WTC11 (cell line): ENCODE measurements at regions not wholly inside any gene's neighbourhood (a gene's known extent, or its start where the extent isn't known, plus 50 kb on each side); places are given as distances from the start of the nearest gene placed in this dataset.

Experiments
- ATAC-seq: fragments of 200-7000 bp; cut with Tn5 transposase; 2 replicates; pipeline ENCODE4 v1.10.0; 2021; ENCODE audit warnings: mild to moderate bottlenecking, moderate library complexity
- CTCF ChIA-PET: fragments of 300-600 bp; sonication (Branson Sonifier 250); formaldehyde crosslinking; loops from one replicate; lab custom pipeline; 2021; ENCODE audit warnings: antibody characterized with exemption; lab: Charles Lee
- POLR2A ChIA-PET: fragments of 350-600 bp; sonication (Branson Sonifier 250); formaldehyde crosslinking; loops from one replicate; lab custom pipeline; 2021; ENCODE audit warnings: antibody characterized with exemption; lab: Charles Lee
- DNase-seq: peaks from one replicate; pipeline ENCODE4 v3.0.0; 2021; ENCODE audit warnings: low spot score
- H3K27ac Mint-ChIP-seq: 2 replicates; pipeline ENCODE4 v1.8.0; 2021; ENCODE audit warnings: mixed read lengths
- H3K27me3 Mint-ChIP-seq: 2 replicates; pipeline ENCODE4 v1.8.0; 2021; ENCODE audit warnings: low read depth, mild to moderate bottlenecking, moderate library complexity, mixed read lengths
- H3K36me3 Mint-ChIP-seq: 2 replicates; pipeline ENCODE4 v1.8.0; 2021; ENCODE audit warnings: mixed read lengths
- H3K4me1 Mint-ChIP-seq: 2 replicates; pipeline ENCODE4 v1.8.0; 2022; ENCODE audit warnings: mixed read lengths
- H3K4me3 Mint-ChIP-seq: 2 replicates; pipeline ENCODE4 v1.8.0; 2021; ENCODE audit warnings: mild to moderate bottlenecking, moderate library complexity, mixed read lengths
- H3K9me3 Mint-ChIP-seq: 2 replicates; pipeline ENCODE4 v1.8.0; 2021; ENCODE audit warnings: mixed read lengths
- AR ChIP-seq: fragments of 250-450 bp; sonication (Bioruptor Pico); IDR thresholded peaks from 2 replicates; pipeline ENCODE4 v1.9.0; 2021; ENCODE audit warnings: mild to moderate bottlenecking
- ELF4 ChIP-seq: sonication (generic); formaldehyde crosslinking; IDR thresholded peaks from 2 replicates; pipeline ENCODE4 v1.8.1; 2022; ENCODE audit warnings: low read depth, mild to moderate bottlenecking, moderate library complexity, missing genetic modification reagents
- FOXP1 ChIP-seq: sonication (generic); formaldehyde crosslinking; IDR thresholded peaks from 2 replicates; pipeline ENCODE4 v1.8.0; 2022; ENCODE audit warnings: missing genetic modification reagents, mild to moderate bottlenecking, moderate library complexity, borderline replicate concordance
- GTF2I ChIP-seq: fragments of 250-450 bp; sonication (Bioruptor Pico); conservative IDR thresholded peaks from 2 replicates; pipeline ENCODE4 v1.4.0; 2021; ENCODE audit warnings: mild to moderate bottlenecking
- PRDM15 ChIP-seq: sonication (generic); formaldehyde crosslinking; IDR thresholded peaks from 2 replicates; pipeline ENCODE4 v1.8.0; 2022; ENCODE audit warnings: missing genetic modification reagents
- RELA ChIP-seq: sonication (generic); formaldehyde crosslinking; IDR thresholded peaks from 2 replicates; pipeline ENCODE4 v1.8.1; 2022; ENCODE audit warnings: missing genetic modification reagents, mild to moderate bottlenecking, borderline replicate concordance
- USF1 ChIP-seq: sonication (generic); formaldehyde crosslinking; IDR thresholded peaks from 2 replicates; pipeline ENCODE4 v1.8.0; 2022; ENCODE audit warnings: mild to moderate bottlenecking, missing genetic modification reagents
- USF2 ChIP-seq: sonication (generic); formaldehyde crosslinking; IDR thresholded peaks from 2 replicates; pipeline ENCODE4 v1.8.1; 2023; ENCODE audit warnings: mild to moderate bottlenecking, missing genetic modification reagents, moderate library complexity
- TF ChIP-seq, protein P1 (sequence below): fragments of 250-450 bp; sonication (Bioruptor Pico); IDR thresholded peaks from 2 replicates; pipeline ENCODE4 v1.9.0; 2021; ENCODE audit warnings: mild to moderate bottlenecking
- TF ChIP-seq, protein P2 (sequence below): sonication (generic); formaldehyde crosslinking; IDR thresholded peaks from 2 replicates; pipeline ENCODE4 v1.8.1; 2023; ENCODE audit warnings: mild to moderate bottlenecking, moderate library complexity, missing genetic modification reagents

DNA sequence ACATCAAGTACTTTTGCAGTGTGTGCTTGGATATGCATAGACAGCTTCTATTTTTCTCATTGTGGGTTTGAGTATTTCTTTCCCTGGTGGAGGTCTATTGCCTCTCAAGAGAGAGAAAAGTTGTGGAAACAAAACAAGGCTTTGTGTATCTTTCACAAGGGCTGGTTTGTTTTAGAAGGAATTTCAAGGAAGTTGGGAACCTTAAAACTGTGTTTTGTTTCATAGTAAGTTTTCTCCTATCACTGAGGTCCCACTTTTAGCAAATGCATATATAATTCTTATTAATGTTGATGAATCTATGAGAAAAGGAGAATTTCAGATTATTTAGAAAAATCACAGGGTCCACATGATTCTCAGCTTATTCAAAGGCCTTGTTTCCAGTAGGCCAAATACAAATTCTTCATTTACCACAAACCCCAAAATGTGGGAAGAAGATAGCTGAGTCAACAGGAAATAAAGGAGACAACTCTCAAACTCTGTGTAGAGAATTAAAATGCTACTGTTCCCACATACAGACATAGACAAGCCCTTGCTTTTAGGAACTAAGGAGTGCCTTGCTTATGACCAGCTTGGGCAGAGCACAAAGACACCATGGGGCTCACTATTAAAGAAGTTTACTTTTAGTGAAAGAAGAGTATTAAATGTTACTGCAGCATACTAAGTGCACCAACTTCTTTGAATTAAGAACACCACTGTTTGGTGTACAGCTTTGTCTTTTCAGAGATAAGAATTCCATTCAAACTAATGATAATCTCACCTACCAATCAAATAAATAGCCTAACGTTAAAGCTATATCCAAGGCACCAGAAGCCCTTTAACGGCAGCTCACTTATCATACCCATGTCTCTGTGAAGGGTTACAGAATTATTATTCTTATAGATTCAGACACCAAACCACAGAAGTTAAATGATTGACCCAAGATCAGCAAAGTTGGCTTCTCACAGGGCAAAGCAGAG is 177.4 kb upstream of the LEF1 start (continued):
- TF ChIP-seq USF1 (CRISPR knock-in tag) (no peak), FOXP1 (CRISPR knock-in tag) (no peak), AR (CRISPR knock-in tag) (no peak), ELF4 (CRISPR knock-in tag) (no peak), RELA (CRISPR knock-in tag) (no peak)
- TF ChIP-seq, protein P1, sequence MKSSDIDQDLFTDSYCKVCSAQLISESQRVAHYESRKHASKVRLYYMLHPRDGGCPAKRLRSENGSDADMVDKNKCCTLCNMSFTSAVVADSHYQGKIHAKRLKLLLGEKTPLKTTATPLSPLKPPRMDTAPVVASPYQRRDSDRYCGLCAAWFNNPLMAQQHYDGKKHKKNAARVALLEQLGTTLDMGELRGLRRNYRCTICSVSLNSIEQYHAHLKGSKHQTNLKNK (CRISPR knock-in tag), result no peak

DNA sequence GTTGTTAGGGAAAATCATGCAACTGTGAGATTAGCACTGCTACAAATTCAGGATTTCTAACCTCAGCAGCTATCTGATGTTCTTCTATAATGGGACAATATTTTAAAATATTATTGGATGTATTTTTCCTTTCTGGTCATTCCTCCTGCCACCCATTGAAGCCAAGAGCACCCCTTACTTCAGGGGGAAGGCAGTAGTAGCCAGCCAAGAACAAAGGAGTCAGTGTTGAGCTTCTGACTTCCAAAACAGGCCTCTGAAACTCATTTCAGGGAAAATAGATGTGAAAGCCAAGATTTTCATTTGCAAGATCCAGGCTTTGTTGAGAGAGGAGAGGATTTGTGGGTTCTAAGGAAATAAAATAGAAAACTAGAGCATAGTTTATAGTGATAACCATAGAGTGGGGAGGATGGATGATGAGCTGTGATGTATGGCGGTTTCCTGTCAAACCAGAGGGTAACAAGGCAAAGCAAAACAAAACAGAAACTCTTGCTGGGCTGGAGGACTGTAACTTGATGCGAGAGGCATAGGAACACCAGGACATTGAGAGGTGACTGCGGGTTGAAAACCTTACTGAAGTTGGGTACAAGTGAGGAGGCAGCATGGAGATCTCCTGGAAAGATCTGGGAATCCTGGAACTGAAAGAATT is 173.7 kb upstream of the LEF1 start:
- no peak for TF ChIP-seq USF2
- no peak for TF ChIP-seq GTF2I (CRISPR knock-in tag)
- TF ChIP-seq, protein P2, sequence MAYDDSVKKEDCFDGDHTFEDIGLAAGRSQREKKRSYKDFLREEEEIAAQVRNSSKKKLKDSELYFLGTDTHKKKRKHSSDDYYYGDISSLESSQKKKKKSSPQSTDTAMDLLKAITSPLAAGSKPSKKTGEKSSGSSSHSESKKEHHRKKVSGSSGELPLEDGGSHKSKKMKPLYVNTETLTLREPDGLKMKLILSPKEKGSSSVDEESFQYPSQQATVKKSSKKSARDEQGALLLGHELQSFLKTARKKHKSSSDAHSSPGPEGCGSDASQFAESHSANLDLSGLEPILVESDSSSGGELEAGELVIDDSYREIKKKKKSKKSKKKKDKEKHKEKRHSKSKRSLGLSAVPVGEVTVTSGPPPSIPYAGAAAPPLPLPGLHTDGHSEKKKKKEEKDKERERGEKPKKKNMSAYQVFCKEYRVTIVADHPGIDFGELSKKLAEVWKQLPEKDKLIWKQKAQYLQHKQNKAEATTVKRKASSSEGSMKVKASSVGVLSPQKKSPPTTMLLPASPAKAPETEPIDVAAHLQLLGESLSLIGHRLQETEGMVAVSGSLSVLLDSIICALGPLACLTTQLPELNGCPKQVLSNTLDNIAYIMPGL (CRISPR knock-in tag), result no peak
- TF ChIP-seq PRDM15 (CRISPR knock-in tag), result no peak
- TF ChIP-seq, all 79 proteins: peak for 0
- ATAC-seq (no peak), DNase-seq (no peak)
- no peak overlapping the region for H3K27ac Mint-ChIP-seq
- CTCF ChIA-PET, result no interaction called here
- H3K27me3 Mint-ChIP-seq, result no peaks in the 10 kb centered on the region
- H3K36me3 Mint-ChIP-seq, result no peaks in the 10 kb centered on the region
- POLR2A ChIA-PET, result no interaction called here
- H3K4me1 Mint-ChIP-seq, result no peaks in the 10 kb centered on the region
- H3K4me3 Mint-ChIP-seq, result no peak overlapping the region
- no peaks in the 10 kb centered on the region for H3K9me3 Mint-ChIP-seq
